ENCODE measurements at regions not wholly inside any gene's neighbourhood (a gene's known extent, or its start where the extent isn't known, plus 50 kb on each side); places are given as distances from the start of the nearest gene placed in this dataset.

DNA sequence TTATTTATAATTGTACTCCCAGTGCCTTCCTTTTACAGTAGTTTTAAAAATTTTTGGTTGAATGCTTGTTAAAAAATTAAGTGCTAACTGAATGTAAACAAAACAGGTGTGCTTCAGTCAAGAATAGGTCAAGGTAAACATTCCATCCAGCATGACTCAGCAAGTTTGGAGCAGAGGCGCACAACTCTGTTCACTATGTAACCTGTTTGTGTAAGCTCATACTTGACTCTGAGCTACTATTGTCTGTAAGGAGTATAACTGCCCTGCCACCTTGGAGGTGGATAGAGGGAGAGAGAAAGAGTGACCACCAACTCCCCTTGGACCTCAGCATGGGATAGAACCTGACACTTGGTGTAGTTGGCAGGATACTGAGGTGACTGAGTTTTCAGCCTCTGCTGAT is 207.4 kb upstream of the SYT4 start:
- TF ChIP-seq, protein P1, sequence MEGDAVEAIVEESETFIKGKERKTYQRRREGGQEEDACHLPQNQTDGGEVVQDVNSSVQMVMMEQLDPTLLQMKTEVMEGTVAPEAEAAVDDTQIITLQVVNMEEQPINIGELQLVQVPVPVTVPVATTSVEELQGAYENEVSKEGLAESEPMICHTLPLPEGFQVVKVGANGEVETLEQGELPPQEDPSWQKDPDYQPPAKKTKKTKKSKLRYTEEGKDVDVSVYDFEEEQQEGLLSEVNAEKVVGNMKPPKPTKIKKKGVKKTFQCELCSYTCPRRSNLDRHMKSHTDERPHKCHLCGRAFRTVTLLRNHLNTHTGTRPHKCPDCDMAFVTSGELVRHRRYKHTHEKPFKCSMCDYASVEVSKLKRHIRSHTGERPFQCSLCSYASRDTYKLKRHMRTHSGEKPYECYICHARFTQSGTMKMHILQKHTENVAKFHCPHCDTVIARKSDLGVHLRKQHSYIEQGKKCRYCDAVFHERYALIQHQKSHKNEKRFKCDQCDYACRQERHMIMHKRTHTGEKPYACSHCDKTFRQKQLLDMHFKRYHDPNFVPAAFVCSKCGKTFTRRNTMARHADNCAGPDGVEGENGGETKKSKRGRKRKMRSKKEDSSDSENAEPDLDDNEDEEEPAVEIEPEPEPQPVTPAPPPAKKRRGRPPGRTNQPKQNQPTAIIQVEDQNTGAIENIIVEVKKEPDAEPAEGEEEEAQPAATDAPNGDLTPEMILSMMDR (IDR thresholded peaks at IDR 0.05), result no peak
- TF ChIP-seq ZFX (IDR thresholded peaks at IDR 0.05; ENCODE audit: borderline replicate concordance), result no peak
